ENCODE measurements at regions not wholly inside any gene's neighbourhood (a gene's known extent, or its start where the extent isn't known, plus 50 kb on each side); places are given as distances from the start of the nearest gene placed in this dataset.

DNA sequence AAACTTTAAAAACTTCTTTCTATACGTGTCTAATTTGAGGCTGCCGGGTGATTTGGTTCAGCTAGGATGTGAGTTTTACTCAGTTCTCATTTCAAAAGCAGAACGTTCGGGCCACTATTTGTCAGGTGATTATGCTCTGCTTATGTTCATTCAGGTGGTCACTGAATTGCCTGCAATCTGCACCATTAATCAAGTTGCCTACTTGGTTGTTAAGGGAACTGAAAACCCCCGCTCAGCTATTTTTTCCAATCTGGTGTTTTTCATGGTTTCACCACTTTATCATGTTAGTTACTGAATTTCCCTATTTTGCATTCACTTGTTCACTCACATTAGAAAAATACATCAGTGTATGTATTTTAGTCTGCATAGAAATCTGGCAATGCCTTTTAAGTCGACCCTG lies 523.0 kb downstream of the CSNK1G3 start:
- no TSS peak for BruUV-seq (replicated peaks)
- Histone ChIP-seq H3K36me3 (ENCODE audit: control insufficient read depth, insufficient read depth, low read length) (no peaks in the 10 kb centered on the region), H3K27ac (ENCODE audit: extremely low read depth, low read depth, low read length) (no peak overlapping the region), H3K79me2 (ENCODE audit: control insufficient read depth, insufficient read depth, low read length) (no peaks in the 10 kb centered on the region), H4K20me1 (replicated peaks; ENCODE audit: control insufficient read depth, insufficient read depth, low read length) (no peaks in the 10 kb centered on the region), H3K4me1 (replicated peaks in 1 of 2; ENCODE audit: control insufficient read depth in 2 of 2, insufficient read depth in 2 of 2, low read length in 2 of 2) (no peaks in the 10 kb centered on the region), H2AFZ (ENCODE audit: low read depth, low read length) (no peak overlapping the region), H3K27me3 (ENCODE audit: control insufficient read depth in 2 of 2, insufficient read depth in 2 of 2, low read length in 2 of 2) (no peaks in the 10 kb centered on the region), H3K9me3 (replicated peaks; ENCODE audit: control insufficient read depth, insufficient read depth, low read depth, low read length) (no peaks in the 10 kb centered on the region), H3K9ac (ENCODE audit: insufficient read depth in 1 of 2, low read depth in 2 of 2, low read length in 2 of 2) (no peak overlapping the region), H3K4me2 (ENCODE audit: insufficient read depth, low read length) (no peak overlapping the region), H3K9me1 (ENCODE audit: control insufficient read depth, insufficient read depth, low read length) (no peaks in the 10 kb centered on the region), H3K4me3 (no peak overlapping the region)
- 2% methylated on average over 6 of the region's 6 CpGs for WGBS (ENCODE audit: insufficient coverage, low coverage, missing lambda C conversion rate)
- FAIRE-seq = no peak
- ChIA-PET CTCF (ENCODE audit: low intra/inter-chr PET ratio) (no interaction called here), POLR2A (no interaction called here)
- in situ Hi-C loops (cut with MboI) (no loop called here), intact Hi-C loops (cut with micrococcal nuclease) (no loop called here)
- DNase-seq (ENCODE audit: extremely low read depth in 1 of 4, low spot score in 3 of 4) = no peak
- no peak for ATAC-seq
- no peak for TF ChIP-seq SRSF3 (IDR thresholded peaks at IDR 0.05; ENCODE audit: insufficient read depth, low read length)
- TF ChIP-seq PCBP2 (IDR thresholded peaks at IDR 0.05; ENCODE audit: low read depth, low read length, poor library complexity, severe bottlenecking) = no peak
- TF ChIP-seq RHOXF2B (CRISPR knock-in tag; conservative IDR thresholded peaks at IDR 0.05) = no peak
- TF ChIP-seq ZBTB34 (CRISPR knock-in tag; IDR thresholded peaks at IDR 0.05) = no peak
- no peak for TF ChIP-seq PCBP1 (IDR thresholded peaks at IDR 0.05; ENCODE audit: low read depth, low read length, poor library complexity, severe bottlenecking)
- TF ChIP-seq POLR2A (conservative IDR thresholded peaks at IDR 0.05) = no peak
- no peak for TF ChIP-seq SMAD4 (CRISPR knock-in tag; conservative IDR thresholded peaks at IDR 0.05)
- TF ChIP-seq ZKSCAN3 (CRISPR knock-in tag; IDR thresholded peaks at IDR 0.05) = no peak
- no peak for TF ChIP-seq PRMT5 (CRISPR knock-in tag; IDR thresholded peaks at IDR 0.05)
- no peak for TF ChIP-seq KDM1A (IDR thresholded peaks at IDR 0.05)
- TF ChIP-seq, protein P1, sequence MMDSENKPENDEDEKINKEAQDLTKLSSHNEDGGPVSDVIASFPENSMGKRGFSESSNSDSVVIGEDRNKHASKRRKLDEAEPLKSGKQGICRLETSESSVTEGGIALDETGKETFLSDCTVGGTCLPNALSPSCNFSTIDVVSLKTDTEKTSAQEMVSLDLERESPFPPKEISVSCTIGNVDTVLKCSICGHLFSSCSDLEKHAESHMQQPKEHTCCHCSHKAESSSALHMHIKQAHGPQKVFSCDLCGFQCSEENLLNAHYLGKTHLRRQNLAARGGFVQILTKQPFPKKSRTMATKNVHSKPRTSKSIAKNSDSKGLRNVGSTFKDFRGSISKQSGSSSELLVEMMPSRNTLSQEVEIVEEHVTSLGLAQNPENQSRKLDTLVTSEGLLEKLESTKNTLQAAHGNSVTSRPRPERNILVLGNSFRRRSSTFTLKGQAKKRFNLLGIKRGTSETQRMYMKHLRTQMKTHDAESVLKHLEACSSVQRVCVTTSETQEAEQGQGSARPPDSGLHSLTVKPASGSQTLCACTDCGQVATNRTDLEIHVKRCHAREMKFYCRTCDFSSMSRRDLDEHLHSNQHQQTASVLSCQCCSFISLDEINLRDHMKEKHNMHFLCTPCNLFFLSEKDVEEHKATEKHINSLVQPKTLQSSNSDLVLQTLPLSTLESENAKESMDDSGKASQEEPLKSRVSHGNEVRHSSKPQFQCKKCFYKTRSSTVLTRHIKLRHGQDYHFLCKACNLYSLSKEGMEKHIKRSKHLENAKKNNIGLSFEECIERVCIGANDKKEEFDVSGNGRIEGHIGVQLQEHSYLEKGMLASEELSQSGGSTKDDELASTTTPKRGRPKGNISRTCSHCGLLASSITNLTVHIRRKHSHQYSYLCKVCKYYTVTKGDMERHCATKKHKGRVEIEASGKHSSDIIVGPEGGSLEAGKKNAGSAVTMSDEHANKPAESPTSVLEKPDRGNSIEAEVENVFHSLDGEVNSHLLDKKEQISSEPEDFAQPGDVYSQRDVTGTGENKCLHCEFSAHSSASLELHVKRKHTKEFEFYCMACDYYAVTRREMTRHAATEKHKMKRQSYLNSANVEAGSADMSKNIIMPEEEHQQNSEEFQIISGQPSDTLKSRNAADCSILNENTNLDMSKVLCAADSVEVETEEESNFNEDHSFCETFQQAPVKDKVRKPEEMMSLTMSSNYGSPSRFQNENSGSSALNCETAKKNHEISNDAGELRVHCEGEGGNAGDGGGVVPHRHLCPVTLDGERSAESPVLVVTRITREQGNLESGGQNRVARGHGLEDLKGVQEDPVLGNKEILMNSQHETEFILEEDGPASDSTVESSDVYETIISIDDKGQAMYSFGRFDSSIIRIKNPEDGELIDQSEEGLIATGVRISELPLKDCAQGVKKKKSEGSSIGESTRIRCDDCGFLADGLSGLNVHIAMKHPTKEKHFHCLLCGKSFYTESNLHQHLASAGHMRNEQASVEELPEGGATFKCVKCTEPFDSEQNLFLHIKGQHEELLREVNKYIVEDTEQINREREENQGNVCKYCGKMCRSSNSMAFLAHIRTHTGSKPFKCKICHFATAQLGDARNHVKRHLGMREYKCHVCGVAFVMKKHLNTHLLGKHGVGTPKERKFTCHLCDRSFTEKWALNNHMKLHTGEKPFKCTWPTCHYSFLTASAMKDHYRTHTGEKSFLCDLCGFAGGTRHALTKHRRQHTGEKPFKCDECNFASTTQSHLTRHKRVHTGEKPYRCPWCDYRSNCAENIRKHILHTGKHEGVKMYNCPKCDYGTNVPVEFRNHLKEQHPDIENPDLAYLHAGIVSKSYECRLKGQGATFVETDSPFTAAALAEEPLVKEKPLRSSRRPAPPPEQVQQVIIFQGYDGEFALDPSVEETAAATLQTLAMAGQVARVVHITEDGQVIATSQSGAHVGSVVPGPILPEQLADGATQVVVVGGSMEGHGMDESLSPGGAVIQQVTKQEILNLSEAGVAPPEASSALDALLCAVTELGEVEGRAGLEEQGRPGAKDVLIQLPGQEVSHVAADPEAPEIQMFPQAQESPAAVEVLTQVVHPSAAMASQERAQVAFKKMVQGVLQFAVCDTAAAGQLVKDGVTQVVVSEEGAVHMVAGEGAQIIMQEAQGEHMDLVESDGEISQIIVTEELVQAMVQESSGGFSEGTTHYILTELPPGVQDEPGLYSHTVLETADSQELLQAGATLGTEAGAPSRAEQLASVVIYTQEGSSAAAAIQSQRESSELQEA (IDR thresholded peaks at IDR 0.05; ENCODE audit: low read depth) = no peak
- TF ChIP-seq NR4A1 (CRISPR knock-in tag; IDR thresholded peaks at IDR 0.05) = no peak
- TF ChIP-seq NR4A1 (tag; IDR thresholded peaks at IDR 0.05) = no peak
- no peak for TF ChIP-seq MYC (IDR thresholded peaks at IDR 0.05; ENCODE audit: low read depth, low read length)
- no peak for TF ChIP-seq MYC (CRISPR knock-in tag; IDR thresholded peaks at IDR 0.05; ENCODE audit: borderline replicate concordance, low read depth)
- no peak for TF ChIP-seq ZNF212 (CRISPR knock-in tag; IDR thresholded peaks at IDR 0.05)
- TF ChIP-seq BRD4 (IDR thresholded peaks at IDR 0.05) = no peak

Data from K562 (cell line).